ENCODE measurements at regions not wholly inside any gene's neighbourhood (a gene's known extent, or its start where the extent isn't known, plus 50 kb on each side); places are given as distances from the start of the nearest gene placed in this dataset.

GRCh38 chr5:4873652-4874051 lies 266.5 kb upstream of the ADAMTS16 start:
- peaks cover 5% of the 10 kb centered on the region for H3K27me3 Mint-ChIP-seq (ENCODE audit: low read depth, unreplicated experiment)

GRCh38 chr5:4874097-4874496 lies 266.0 kb upstream of the ADAMTS16 start:
- Histone ChIP-seq H3K4me2 (ENCODE audit: low read length) (no peak overlapping the region), H3K9me3 (ENCODE audit: insufficient read depth, low read depth, low read length) (no peaks in the 10 kb centered on the region), H4K20me1 (ENCODE audit: insufficient read depth, low read length) (no peaks in the 10 kb centered on the region), H3K9ac (ENCODE audit: low read length) (no peak overlapping the region), H3K27ac (ENCODE audit: low read depth, low read length) (no peak overlapping the region), H3K27me3 (ENCODE audit: insufficient read depth, low read length) (peaks cover 6% of the 10 kb centered on the region), H3K4me1 (ENCODE audit: insufficient read depth, low read length) (no peaks in the 10 kb centered on the region), H3K4me3 (ENCODE audit: insufficient read depth, low read depth, low read length) (no peak overlapping the region), H3K79me2 (ENCODE audit: insufficient read depth, low read length) (no peaks in the 10 kb centered on the region), H2AFZ (ENCODE audit: low read depth, low read length) (no peak overlapping the region), H3K36me3 (ENCODE audit: insufficient read depth, low read length) (no peaks in the 10 kb centered on the region)
- TF ChIP-seq EZH2 (IDR thresholded peaks at IDR 0.05; ENCODE audit: insufficient read depth, low read length) (no peak), CTCF (IDR thresholded peaks at IDR 0.05; ENCODE audit: insufficient read depth, low read depth, low read length) (no peak)
- no peak for FAIRE-seq
- no peaks in the 10 kb centered on the region for H3K4me1 Mint-ChIP-seq (ENCODE audit: low read depth, unreplicated experiment)
- peaks cover 5% of the 10 kb centered on the region for H3K9me3 Mint-ChIP-seq (ENCODE audit: unreplicated experiment)
- peaks cover 2% of the 10 kb centered on the region for H3K36me3 Mint-ChIP-seq (ENCODE audit: low read depth, unreplicated experiment)
- no peak for DNase-seq (ENCODE audit: low read depth)
- peaks cover 5% of the 10 kb centered on the region for H3K27me3 Mint-ChIP-seq (ENCODE audit: low read depth, unreplicated experiment)
- no peak overlapping the region for H3K4me3 Mint-ChIP-seq (ENCODE audit: unreplicated experiment)
- no peak overlapping the region for H3K27ac Mint-ChIP-seq (ENCODE audit: unreplicated experiment)

More at GRCh38 chr5:4873652-4874051, 266.5 kb upstream of the ADAMTS16 start:
- H3K36me3 ChIP-seq (ENCODE audit: insufficient read depth, low read length) = no peaks in the 10 kb centered on the region
- Mint-ChIP-seq H3K4me3 (ENCODE audit: unreplicated experiment) (no peak overlapping the region), H3K36me3 (ENCODE audit: low read depth, unreplicated experiment) (peaks cover 2% of the 10 kb centered on the region), H3K9me3 (ENCODE audit: unreplicated experiment) (peaks cover 5% of the 10 kb centered on the region), H3K27ac (ENCODE audit: unreplicated experiment) (no peak overlapping the region), H3K4me1 (ENCODE audit: low read depth, unreplicated experiment) (no peaks in the 10 kb centered on the region)
- no peak for TF ChIP-seq CTCF (IDR thresholded peaks at IDR 0.05; ENCODE audit: insufficient read depth, low read depth, low read length)
- no peak for TF ChIP-seq EZH2 (IDR thresholded peaks at IDR 0.05; ENCODE audit: insufficient read depth, low read length)
- no peak overlapping the region for H3K4me2 ChIP-seq (ENCODE audit: low read length)
- no peaks in the 10 kb centered on the region for H3K9me3 ChIP-seq (ENCODE audit: insufficient read depth, low read depth, low read length)
- H4K20me1 ChIP-seq (ENCODE audit: insufficient read depth, low read length) = no peaks in the 10 kb centered on the region
- no peak overlapping the region for H3K9ac ChIP-seq (ENCODE audit: low read length)
- FAIRE-seq (no peak), DNase-seq (ENCODE audit: low read depth) (no peak)
- H3K27me3 ChIP-seq (ENCODE audit: insufficient read depth, low read length) = peaks cover 6% of the 10 kb centered on the region
- H3K79me2 ChIP-seq (ENCODE audit: insufficient read depth, low read length) = no peaks in the 10 kb centered on the region
- H3K4me1 ChIP-seq (ENCODE audit: insufficient read depth, low read length) = no peaks in the 10 kb centered on the region
- no peak overlapping the region for H3K27ac ChIP-seq (ENCODE audit: low read depth, low read length)
- H2AFZ ChIP-seq (ENCODE audit: low read depth, low read length) = no peak overlapping the region
- no peak overlapping the region for H3K4me3 ChIP-seq (ENCODE audit: insufficient read depth, low read depth, low read length)

GRCh38 chr5:4875942-4876341 lies 264.2 kb upstream of the ADAMTS16 start:
- H2AFZ ChIP-seq (ENCODE audit: low read depth, low read length) = no peak overlapping the region
- peaks cover 6% of the 10 kb centered on the region for H3K27me3 ChIP-seq (ENCODE audit: insufficient read depth, low read length)
- no peak for TF ChIP-seq EZH2 (IDR thresholded peaks at IDR 0.05; ENCODE audit: insufficient read depth, low read length)
- TF ChIP-seq CTCF (IDR thresholded peaks at IDR 0.05; ENCODE audit: insufficient read depth, low read depth, low read length) = no peak
- peaks cover 4% of the 10 kb centered on the region for H3K9me3 Mint-ChIP-seq (ENCODE audit: unreplicated experiment)
- no peaks in the 10 kb centered on the region for H3K9me3 ChIP-seq (ENCODE audit: insufficient read depth, low read depth, low read length)
- H3K36me3 ChIP-seq (ENCODE audit: insufficient read depth, low read length) = no peaks in the 10 kb centered on the region
- no peaks in the 10 kb centered on the region for H3K4me1 ChIP-seq (ENCODE audit: insufficient read depth, low read length)
- no peak overlapping the region for H3K4me2 ChIP-seq (ENCODE audit: low read length)
- no peaks in the 10 kb centered on the region for H3K79me2 ChIP-seq (ENCODE audit: insufficient read depth, low read length)
- DNase-seq (ENCODE audit: low read depth) = no peak
- H3K36me3 Mint-ChIP-seq (ENCODE audit: low read depth, unreplicated experiment) = peaks cover 2% of the 10 kb centered on the region
- H3K4me1 Mint-ChIP-seq (ENCODE audit: low read depth, unreplicated experiment) = peaks cover 5% of the 10 kb centered on the region
- H3K4me3 Mint-ChIP-seq (ENCODE audit: unreplicated experiment) = no peak overlapping the region
- H3K27ac ChIP-seq (ENCODE audit: low read depth, low read length) = no peak overlapping the region
- H3K4me3 ChIP-seq (ENCODE audit: insufficient read depth, low read depth, low read length) = no peak overlapping the region
- H3K9ac ChIP-seq (ENCODE audit: low read length) = no peak overlapping the region
- peaks cover 3% of the 10 kb centered on the region for H3K27me3 Mint-ChIP-seq (ENCODE audit: low read depth, unreplicated experiment)
- H4K20me1 ChIP-seq (ENCODE audit: insufficient read depth, low read length) = no peaks in the 10 kb centered on the region
- H3K27ac Mint-ChIP-seq (ENCODE audit: unreplicated experiment) = no peak overlapping the region
- FAIRE-seq = no peak
